ENCODE measurements at regions not wholly inside any gene's neighbourhood (a gene's known extent, or its start where the extent isn't known, plus 50 kb on each side); places are given as distances from the start of the nearest gene placed in this dataset.

DNA sequence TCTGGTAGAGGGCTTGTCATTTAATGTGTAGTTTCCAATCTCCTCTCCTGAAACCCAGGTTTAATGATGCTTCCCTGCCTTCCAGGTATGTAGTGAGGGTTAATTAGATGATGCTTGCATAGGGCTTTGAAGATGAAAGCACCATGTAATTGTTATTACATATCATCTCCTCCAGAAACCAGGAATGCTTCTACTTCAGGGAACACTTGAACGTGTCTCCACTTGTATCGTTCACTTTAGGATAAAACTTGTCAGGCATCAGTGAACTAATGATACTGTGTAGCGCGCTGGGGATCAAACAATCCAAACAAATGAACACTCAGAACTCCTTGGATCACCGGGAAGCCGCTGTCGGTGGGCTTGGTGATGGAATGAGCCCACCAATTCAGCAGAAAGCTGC, 260.9 kb upstream of the FZD8 start:
- TF ChIP-seq POLR2A (IDR thresholded peaks at IDR 0.05) = no peak
- Histone ChIP-seq H3K27me3 (no peaks in the 10 kb centered on the region), H3K36me3 (no peaks in the 10 kb centered on the region), H3K27ac (no peak overlapping the region), H3K4me3 (no peak overlapping the region), H3K9me3 (no peaks in the 10 kb centered on the region), H3K4me1 (no peaks in the 10 kb centered on the region)
- WGBS, 2 donors = 82 to 85% methylated on average over 7 of the region's 7 CpGs
- ATAC-seq (ENCODE audit: low FRiP score in 2 of 2) (no peak), DNase-seq (no peak)

DNA sequence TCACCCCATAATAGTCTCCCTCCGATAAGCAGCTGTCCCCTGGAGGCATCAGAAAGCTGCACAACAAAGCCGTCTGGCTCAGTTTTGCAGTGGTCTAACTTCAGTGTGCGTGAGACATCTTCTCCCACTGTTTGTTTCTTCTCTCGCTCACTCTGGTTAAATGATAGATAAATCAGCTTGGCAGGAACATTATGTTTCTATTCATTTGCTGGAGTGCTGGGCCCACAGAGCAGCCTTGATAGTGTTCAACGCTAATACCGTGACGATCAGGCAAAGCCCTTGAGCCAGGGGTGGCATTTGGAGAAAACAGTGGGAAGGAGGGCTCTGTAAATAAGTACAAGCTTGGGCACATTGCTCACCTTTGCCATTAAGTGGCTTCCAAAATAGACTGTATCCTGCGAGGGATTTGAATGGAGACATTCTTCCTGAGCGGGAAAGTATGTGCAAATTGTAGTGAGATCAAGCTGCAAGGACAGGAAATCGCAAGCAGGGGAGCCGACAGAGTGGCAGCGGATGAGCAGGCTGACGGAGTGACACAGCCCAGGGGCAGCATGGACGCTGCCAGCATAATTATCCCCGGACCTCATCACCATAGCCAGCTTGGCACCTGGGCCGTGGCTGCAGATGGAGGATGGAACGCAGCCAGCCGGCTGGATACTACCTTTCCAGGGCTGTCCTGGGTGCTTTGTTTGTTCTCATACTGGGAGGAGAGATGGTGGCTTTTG, 256.8 kb upstream of the FZD8 start:
- Histone ChIP-seq H3K4me3 (no peak overlapping the region), H3K9me3 (no peaks in the 10 kb centered on the region), H3K27me3 (no peaks in the 10 kb centered on the region), H3K4me1 (no peaks in the 10 kb centered on the region), H3K27ac (no peak overlapping the region), H3K36me3 (no peaks in the 10 kb centered on the region)
- TF ChIP-seq EP300 (IDR thresholded peaks at IDR 0.05) (no peak), POLR2AphosphoS5 (IDR thresholded peaks at IDR 0.05) (no peak), POLR2A (IDR thresholded peaks at IDR 0.05) (no peak)
- TF ChIP-seq, protein P1, sequence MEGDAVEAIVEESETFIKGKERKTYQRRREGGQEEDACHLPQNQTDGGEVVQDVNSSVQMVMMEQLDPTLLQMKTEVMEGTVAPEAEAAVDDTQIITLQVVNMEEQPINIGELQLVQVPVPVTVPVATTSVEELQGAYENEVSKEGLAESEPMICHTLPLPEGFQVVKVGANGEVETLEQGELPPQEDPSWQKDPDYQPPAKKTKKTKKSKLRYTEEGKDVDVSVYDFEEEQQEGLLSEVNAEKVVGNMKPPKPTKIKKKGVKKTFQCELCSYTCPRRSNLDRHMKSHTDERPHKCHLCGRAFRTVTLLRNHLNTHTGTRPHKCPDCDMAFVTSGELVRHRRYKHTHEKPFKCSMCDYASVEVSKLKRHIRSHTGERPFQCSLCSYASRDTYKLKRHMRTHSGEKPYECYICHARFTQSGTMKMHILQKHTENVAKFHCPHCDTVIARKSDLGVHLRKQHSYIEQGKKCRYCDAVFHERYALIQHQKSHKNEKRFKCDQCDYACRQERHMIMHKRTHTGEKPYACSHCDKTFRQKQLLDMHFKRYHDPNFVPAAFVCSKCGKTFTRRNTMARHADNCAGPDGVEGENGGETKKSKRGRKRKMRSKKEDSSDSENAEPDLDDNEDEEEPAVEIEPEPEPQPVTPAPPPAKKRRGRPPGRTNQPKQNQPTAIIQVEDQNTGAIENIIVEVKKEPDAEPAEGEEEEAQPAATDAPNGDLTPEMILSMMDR (IDR thresholded peaks at IDR 0.05) = no peak
- DNase-seq = peak in 1 of 2 donors; percentile 29
- ATAC-seq (ENCODE audit: low FRiP score in 2 of 2) = no peak
- 61 to 63% methylated on average over 17 to 18 of the region's 18 CpGs for WGBS, 2 donors

DNA sequence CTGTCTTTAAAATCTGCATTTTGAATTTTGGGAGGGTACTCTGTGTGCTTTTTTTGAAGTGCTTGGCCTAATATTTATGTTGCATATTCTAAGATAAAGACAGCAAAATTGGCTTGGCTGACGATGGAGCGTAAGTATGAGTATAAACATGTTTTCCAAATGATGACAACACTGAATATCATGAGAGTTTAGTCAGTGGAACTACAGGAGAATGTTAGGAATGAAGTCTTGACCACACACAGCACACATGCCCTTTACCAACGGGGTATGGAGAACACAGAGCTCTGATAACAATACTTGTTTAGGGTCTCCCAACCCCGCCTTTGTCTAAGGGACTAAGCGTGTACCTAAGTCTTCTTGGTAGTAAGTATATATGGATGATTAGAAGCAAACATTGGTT, 253.9 kb upstream of the FZD8 start:
- peak in 1 of 2 donors; percentile 44 for ATAC-seq (ENCODE audit: low FRiP score in 2 of 2)
- WGBS, 2 donors = 67 to 72% methylated on average over 5 of the region's 5 CpGs
- DNase-seq = no peak
- Histone ChIP-seq H3K36me3 (no peaks in the 10 kb centered on the region), H3K4me1 (peaks cover 0 to 3% (median 1%) of the 10 kb centered on the region in 4 donors), H3K9me3 (no peaks in the 10 kb centered on the region), H3K27ac (no peak overlapping the region), H3K4me3 (no peak overlapping the region), H3K27me3 (no peaks in the 10 kb centered on the region)
- no peak for TF ChIP-seq POLR2A (IDR thresholded peaks at IDR 0.05)
- TF ChIP-seq EP300 (IDR thresholded peaks at IDR 0.05) = no peak
- TF ChIP-seq, protein P1 (IDR thresholded peaks at IDR 0.05) = no peak
- TF ChIP-seq POLR2AphosphoS5 (IDR thresholded peaks at IDR 0.05) = no peak

DNA sequence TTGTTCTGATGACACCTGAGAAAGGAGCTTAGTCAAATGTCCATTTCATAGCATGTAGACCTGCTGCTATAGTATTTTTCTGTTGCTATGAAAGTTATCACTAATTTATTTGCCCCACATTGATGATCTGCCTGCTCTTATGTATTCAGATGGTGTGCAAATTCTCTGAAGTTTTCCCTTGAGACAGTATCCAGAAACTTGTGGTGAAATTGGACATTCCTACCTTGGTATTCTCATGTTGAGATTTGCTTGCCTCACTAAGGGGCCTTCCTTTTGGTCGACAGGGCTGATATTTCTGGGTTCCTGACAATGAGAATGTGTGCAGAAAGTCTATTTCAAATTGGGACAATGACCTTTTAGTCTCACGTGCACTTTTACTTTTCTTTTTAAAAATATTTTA, 253.2 kb upstream of the FZD8 start:
- Histone ChIP-seq H3K27ac (no peak overlapping the region), H3K36me3 (no peaks in the 10 kb centered on the region), H3K4me3 (no peak overlapping the region), H3K4me1 (peaks cover 0 to 9% (median 6%) of the 10 kb centered on the region in 4 donors), H3K9me3 (no peaks in the 10 kb centered on the region), H3K27me3 (no peaks in the 10 kb centered on the region)
- ATAC-seq (ENCODE audit: low FRiP score in 2 of 2) = no peak
- DNase-seq = no peak
- 63 to 65% methylated on average over 2 of the region's 2 CpGs for WGBS, 2 donors
- no peak for TF ChIP-seq POLR2A (IDR thresholded peaks at IDR 0.05)
- TF ChIP-seq, protein P1 (IDR thresholded peaks at IDR 0.05) = no peak
- TF ChIP-seq POLR2AphosphoS5 (IDR thresholded peaks at IDR 0.05) = no peak

DNA sequence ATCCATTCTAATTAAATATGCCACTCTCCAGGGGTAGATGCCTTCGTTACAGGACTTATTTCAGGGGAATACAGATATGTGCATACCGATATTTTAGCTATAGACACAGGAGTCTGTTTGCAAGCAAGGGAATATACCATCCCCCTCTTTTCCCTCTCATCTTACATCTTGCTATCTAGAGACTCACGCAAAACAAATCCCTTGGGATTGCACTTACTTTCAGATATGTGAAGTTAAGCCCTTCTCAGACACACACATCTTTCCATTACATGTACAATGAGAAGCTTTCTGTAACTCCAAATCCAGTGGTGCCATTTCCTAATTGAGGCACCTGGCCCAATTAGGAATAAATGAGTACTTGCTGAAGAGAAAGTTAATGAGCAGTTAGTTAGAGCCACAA, 250.4 kb upstream of the FZD8 start:
- no peak for DNase-seq
- Histone ChIP-seq H3K27ac (no peak overlapping the region), H3K9me3 (no peaks in the 10 kb centered on the region), H3K4me1 (peaks cover 3 to 14% (median 9%) of the 10 kb centered on the region in 4 donors), H3K4me3 (no peak overlapping the region), H3K36me3 (no peaks in the 10 kb centered on the region), H3K27me3 (no peaks in the 10 kb centered on the region)
- 87 to 90% methylated on average over 3 of the region's 3 CpGs for WGBS, 2 donors
- TF ChIP-seq, protein P1 (IDR thresholded peaks at IDR 0.05) = no peak
- no peak for TF ChIP-seq POLR2A (IDR thresholded peaks at IDR 0.05)
- TF ChIP-seq EP300 (IDR thresholded peaks at IDR 0.05) = no peak
- TF ChIP-seq POLR2AphosphoS5 (IDR thresholded peaks at IDR 0.05) = no peak
- no peak for ATAC-seq (ENCODE audit: low FRiP score in 2 of 2)

Data from upper lobe of left lung (tissue), 6 donors.